ENCODE measurements at regions not wholly inside any gene's neighbourhood (a gene's known extent, or its start where the extent isn't known, plus 50 kb on each side); places are given as distances from the start of the nearest gene placed in this dataset.

DNA sequence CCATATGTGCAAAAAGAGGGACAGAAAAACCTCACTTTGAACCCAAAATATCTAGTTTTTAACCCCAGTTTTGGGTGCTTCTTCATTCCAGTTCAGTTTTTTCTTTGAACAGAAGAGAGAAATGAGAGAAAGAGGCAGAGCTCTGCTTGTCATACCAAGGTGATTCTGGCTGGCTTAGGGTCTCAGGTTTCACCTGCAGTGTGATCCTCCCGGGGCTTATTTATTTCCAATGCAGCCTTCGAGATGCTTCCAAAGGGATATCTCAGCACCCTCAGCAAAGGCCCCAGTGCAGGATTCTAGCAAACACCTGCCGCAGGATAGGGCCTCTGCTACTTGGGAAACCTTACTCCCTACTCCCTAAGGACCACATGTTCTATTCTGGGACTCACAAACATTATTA is 131.3 kb downstream of the WDR11 start:
- dilution Hi-C loops (cut with MboI; ENCODE audit: extremely low pct_ligation_motif_present, low sequenced_read_pairs) = no loop called here
- peaks cover 16% of the 10 kb centered on the region for H3K27me3 ChIP-seq (ENCODE audit: control insufficient read depth, extremely low read depth, insufficient read depth, low read length)

GRCh38 chr10:120983721-120984120 is 132.6 kb downstream of the WDR11 start:
- no peak for FAIRE-seq

More for the DNA sequence above, 131.3 kb downstream of the WDR11 start:
- FAIRE-seq (no peak), DNase-seq (ENCODE audit: low read depth, low spot score) (no peak)
- TF ChIP-seq EZH2 (IDR thresholded peaks at IDR 0.05; ENCODE audit: low read length) (no peak), CTCF (optimal IDR thresholded peaks at IDR 0.05 in 1 of 3, IDR thresholded peaks at IDR 0.05 in 1 of 3, conservative IDR thresholded peaks at IDR 0.05 in 1 of 3; ENCODE audit: extremely low read depth in 1 of 3, insufficient read depth in 2 of 3, low read length in 3 of 3) (no peak)
- Histone ChIP-seq H3K9me3 (ENCODE audit: control insufficient read depth, low read depth, low read length) (no peaks in the 10 kb centered on the region), H3K79me2 (ENCODE audit: control insufficient read depth, insufficient read depth, low read length) (no peaks in the 10 kb centered on the region), H3K4me3 (ENCODE audit: control insufficient read depth in 2 of 3, extremely low read depth in 1 of 3, insufficient read depth in 2 of 3, low read depth in 1 of 3, low read length in 3 of 3) (no peak overlapping the region), H3K9me1 (ENCODE audit: control insufficient read depth, extremely low read depth, insufficient read depth, low read length) (no peaks in the 10 kb centered on the region), H4K20me1 (ENCODE audit: control insufficient read depth, extremely low read depth, insufficient read depth, low read length) (no peaks in the 10 kb centered on the region), H3K27ac (ENCODE audit: control insufficient read depth, insufficient read depth, low read length) (no peak overlapping the region), H3K4me1 (ENCODE audit: control insufficient read depth, extremely low read depth, insufficient read depth, low read length) (peaks cover 14% of the 10 kb centered on the region), H3K36me3 (ENCODE audit: control insufficient read depth in 2 of 2, extremely low read depth in 1 of 2, insufficient read depth in 2 of 2, low read length in 2 of 2) (no peaks in the 10 kb centered on the region), H2AFZ (ENCODE audit: control insufficient read depth, low read length) (no peak overlapping the region), H3K9ac (ENCODE audit: control insufficient read depth, extremely low read depth, insufficient read depth, low read length) (no peak overlapping the region), H3K4me2 (ENCODE audit: control insufficient read depth, extremely low read depth, insufficient read depth, low read depth, low read length) (no peak overlapping the region)

More at GRCh38 chr10:120983721-120984120, 132.6 kb downstream of the WDR11 start:
- Histone ChIP-seq H3K4me3 (ENCODE audit: control insufficient read depth in 2 of 3, extremely low read depth in 1 of 3, insufficient read depth in 2 of 3, low read depth in 1 of 3, low read length in 3 of 3) (no peak overlapping the region), H2AFZ (ENCODE audit: control insufficient read depth, low read length) (no peak overlapping the region), H3K9me3 (ENCODE audit: control insufficient read depth, low read depth, low read length) (no peaks in the 10 kb centered on the region), H3K4me2 (ENCODE audit: control insufficient read depth, extremely low read depth, insufficient read depth, low read depth, low read length) (no peak overlapping the region), H3K9me1 (ENCODE audit: control insufficient read depth, extremely low read depth, insufficient read depth, low read length) (no peaks in the 10 kb centered on the region), H3K9ac (ENCODE audit: control insufficient read depth, extremely low read depth, insufficient read depth, low read length) (no peak overlapping the region), H3K79me2 (ENCODE audit: control insufficient read depth, insufficient read depth, low read length) (no peaks in the 10 kb centered on the region), H3K27ac (ENCODE audit: control insufficient read depth, insufficient read depth, low read length) (no peak overlapping the region), H4K20me1 (ENCODE audit: control insufficient read depth, extremely low read depth, insufficient read depth, low read length) (no peaks in the 10 kb centered on the region), H3K4me1 (ENCODE audit: control insufficient read depth, extremely low read depth, insufficient read depth, low read length) (peaks cover 8% of the 10 kb centered on the region), H3K27me3 (ENCODE audit: control insufficient read depth, extremely low read depth, insufficient read depth, low read length) (peaks cover 15% of the 10 kb centered on the region), H3K36me3 (ENCODE audit: control insufficient read depth in 2 of 2, extremely low read depth in 1 of 2, insufficient read depth in 2 of 2, low read length in 2 of 2) (no peaks in the 10 kb centered on the region)
- dilution Hi-C loops (cut with MboI; ENCODE audit: extremely low pct_ligation_motif_present, low sequenced_read_pairs) = no loop called here
- no peak for DNase-seq (ENCODE audit: low read depth, low spot score)
- TF ChIP-seq CTCF (optimal IDR thresholded peaks at IDR 0.05 in 1 of 3, IDR thresholded peaks at IDR 0.05 in 1 of 3, conservative IDR thresholded peaks at IDR 0.05 in 1 of 3; ENCODE audit: extremely low read depth in 1 of 3, insufficient read depth in 2 of 3, low read length in 3 of 3) = no peak
- TF ChIP-seq EZH2 (IDR thresholded peaks at IDR 0.05; ENCODE audit: low read length) = no peak
